GM12891 (cell line): ENCODE measurements at regions not wholly inside any gene's neighbourhood (a gene's known extent, or its start where the extent isn't known, plus 50 kb on each side); places are given as distances from the start of the nearest gene placed in this dataset.
A peak's percentile ranks its signal among the peaks of the same experiment; 100 is the strongest.
"Not testable (repeated sequence)": the region's sequence is repeated elsewhere in the genome, so short reads cannot be mapped to it uniquely, and the experiment has no call there.

ENCODE experiments used
- DNase-seq: peaks from one replicate; pipeline ENCODE4 v3.0.0; 2011; ENCODE audit warnings: low spot score; ENCODE audit not compliant: insufficient read length
- FAIRE-seq: peaks from 2 replicates; lab custom pipeline; 2011; peaks lifted over from hg19 to GRCh38; lab: Jason Lieb, UNC
- PAX5 ChIP-seq: IDR thresholded peaks from 2 replicates; pipeline ENCODE4 v1.6.1; 2011; ENCODE audit warnings: low read length, moderate library complexity, mild to moderate bottlenecking; ENCODE audit not compliant: insufficient read depth, severe bottlenecking
- POLR2A ChIP-seq: IDR thresholded peaks from 2 replicates; pipeline ENCODE4 v1.6.1; 2011; ENCODE audit warnings: low read depth, low read length, control low read depth
- POLR2AphosphoS5 ChIP-seq: IDR thresholded peaks from 2 replicates; pipeline ENCODE4 v1.6.1; 2011; ENCODE audit warnings: low read depth, low read length, control low read depth
- POU2F2 ChIP-seq: IDR thresholded peaks from 2 replicates; pipeline ENCODE4 v1.6.1; 2011; ENCODE audit warnings: low read depth, mild to moderate bottlenecking, control low read depth, low read length, moderate library complexity
- SPI1 ChIP-seq: IDR thresholded peaks from 2 replicates; pipeline ENCODE4 v1.6.1; 2011; ENCODE audit warnings: low read depth, low read length, control low read depth
- TAF1 ChIP-seq: IDR thresholded peaks from 2 replicates; pipeline ENCODE4 v1.6.1; 2011; ENCODE audit warnings: low read depth, low read length, control low read depth

DNA sequence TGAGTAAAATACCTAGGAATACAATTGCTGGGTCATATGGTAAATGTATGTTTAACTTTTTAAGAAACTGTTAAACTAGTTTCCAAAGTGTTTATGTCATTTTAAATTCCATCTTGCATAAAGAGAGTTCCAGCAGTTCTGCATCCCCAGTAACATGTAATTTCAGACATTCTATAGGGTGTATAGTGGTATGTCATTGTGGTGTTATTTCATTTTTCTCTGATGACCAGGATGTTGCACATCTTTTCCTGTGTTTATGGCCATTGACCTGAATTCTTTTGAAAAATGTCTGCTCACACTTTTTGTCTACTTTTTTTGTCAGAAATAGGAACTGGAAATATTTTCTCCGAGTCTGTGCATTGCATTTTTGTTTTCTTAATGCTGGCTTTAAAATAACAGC lies 128.9 kb downstream of the TMEM200A start:
- FAIRE-seq (no peak), DNase-seq (no peak)
- TF ChIP-seq POU2F2 (no peak), POLR2AphosphoS5 (no peak), PAX5 (no peak), POLR2A (no peak), TAF1 (no peak), SPI1 (no peak)

DNA sequence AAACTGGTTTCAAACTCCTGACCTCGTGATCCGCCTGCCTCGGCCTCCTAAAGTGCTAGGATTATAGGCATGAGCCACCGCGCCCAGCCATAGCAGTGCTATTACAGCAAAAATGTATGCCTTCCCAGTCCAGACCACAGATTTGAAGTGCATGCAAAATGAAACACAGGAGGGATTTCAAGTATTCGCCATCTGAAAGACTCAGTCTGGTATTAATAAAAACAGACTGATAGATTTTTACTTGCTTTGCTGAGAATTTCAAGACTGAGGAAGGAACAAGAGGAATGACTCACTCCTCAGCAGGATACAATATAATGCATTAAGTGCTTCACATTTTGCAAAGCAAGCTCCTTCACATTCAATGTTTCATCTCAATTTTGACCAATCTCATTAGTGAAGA lies 134.9 kb downstream of the TMEM200A start:
- DNase-seq (no peak), FAIRE-seq (no peak)
- TF ChIP-seq POLR2A (no peak), SPI1 (no peak), PAX5 (no peak), POLR2AphosphoS5 (no peak), POU2F2 (no peak), TAF1 (no peak)

DNA sequence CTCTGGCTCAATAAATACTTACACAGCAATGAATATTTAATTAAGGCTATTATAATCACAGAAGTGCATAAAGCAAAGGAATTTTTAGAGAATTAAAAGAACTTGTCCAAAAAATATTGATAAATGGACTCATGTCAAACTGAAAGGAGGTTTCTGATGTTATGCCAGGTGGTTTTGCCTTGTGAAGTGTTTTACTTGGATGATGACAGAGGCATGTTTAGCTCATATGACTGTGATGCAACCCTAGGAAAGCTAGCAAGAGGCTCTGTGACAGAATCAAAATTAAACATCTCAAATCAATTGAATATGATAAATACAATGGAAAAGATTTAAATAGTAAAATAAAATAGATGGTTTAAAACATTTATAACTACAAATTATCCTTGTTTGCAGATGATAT lies 137.3 kb downstream of the TMEM200A start:
- FAIRE-seq (no peak), DNase-seq (no peak)

DNA sequence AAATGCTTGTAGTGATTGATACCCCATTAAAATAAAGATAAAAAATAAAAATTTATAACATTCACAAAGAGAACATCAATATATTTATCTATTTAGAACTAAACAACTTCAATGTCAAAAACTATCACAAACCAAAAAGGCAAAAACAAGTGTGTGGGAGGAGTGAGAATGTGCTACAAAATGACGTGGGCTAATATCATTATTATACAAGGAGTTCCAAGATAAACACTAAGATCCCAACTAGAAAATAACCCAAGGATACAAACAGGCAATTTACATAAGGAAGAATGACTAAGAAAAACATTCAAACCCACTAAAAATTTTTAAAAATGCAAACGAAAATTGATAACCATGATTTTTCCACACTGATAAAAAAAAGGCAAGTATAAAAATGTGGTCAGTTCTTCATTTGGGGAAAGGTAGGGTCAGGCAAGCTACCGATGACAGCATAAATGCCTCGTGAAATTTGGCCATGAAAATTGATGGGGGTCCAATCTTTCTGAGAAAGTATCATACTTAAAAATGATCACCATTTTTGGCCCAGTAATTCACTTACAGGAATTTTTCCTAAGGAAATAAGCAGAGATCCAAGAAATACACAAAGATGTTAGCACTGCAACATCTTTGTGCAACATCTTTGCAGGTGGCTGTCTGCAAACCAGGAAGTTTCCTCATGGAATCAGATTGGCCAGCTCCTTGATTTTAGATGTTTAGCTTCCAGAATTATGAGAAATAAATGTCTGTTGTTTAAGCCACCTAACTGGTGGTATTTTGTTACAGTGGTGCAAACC lies 140.2 kb downstream of the TMEM200A start:
- no peak for TF ChIP-seq POLR2AphosphoS5
- no peak for TF ChIP-seq PAX5
- TF ChIP-seq TAF1: no peak
- TF ChIP-seq SPI1: no peak
- no peak for TF ChIP-seq POLR2A
- no peak for FAIRE-seq
- DNase-seq: no peak

More for the DNA sequence above, 137.3 kb downstream of the TMEM200A start:
- TF ChIP-seq POLR2AphosphoS5 (no peak), POU2F2 (no peak), SPI1 (no peak)

DNA sequence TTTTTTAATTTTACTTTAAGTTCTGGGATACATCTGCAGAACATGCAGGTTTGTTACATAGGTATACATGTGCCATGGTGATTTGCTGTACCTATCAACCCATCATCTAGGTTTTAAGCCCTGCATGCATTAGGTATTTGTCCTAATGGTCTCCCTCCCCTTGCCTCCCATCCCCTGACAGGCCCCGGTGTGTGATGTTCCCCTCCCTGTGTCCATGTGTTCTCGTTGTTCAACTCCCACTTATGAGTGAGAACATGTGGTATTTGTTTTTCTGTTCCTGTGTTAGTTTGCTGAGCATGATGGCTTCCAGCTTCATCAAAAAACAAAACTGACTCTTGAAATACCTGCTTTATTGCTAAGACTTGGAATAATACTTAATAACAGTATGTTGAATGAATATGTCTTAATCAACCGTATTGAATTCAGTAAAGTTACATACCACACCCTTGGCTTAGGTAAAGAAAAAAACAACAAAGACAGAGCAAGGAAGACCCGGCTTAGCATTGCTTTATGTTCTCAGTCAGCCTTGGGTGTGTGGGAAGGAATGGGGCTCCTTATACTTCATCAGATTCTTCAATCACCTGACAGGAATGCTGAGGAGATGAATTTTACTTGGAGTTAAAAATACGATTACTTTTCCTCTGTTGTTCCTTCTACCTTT lies 141.3 kb downstream of the TMEM200A start:
- not testable (repeated sequence) for FAIRE-seq, DNase-seq

DNA sequence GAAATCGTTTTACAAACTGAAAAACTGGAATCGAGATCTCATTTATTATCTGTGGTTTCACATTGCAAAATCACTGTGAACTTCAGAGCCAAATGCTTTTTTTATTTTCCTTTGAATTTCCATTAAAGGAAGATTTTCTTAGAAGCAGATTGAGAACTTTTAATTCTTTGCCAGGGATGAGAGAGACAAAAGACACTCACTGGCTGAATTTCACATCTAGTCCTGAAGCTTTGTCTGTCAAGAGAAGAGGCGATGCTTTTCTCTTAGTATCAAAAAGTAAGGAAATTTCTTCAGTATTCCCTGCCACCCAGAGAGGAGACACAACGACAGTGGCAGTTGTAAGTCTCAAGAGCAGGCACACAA lies 141.8 kb downstream of the TMEM200A start:
- FAIRE-seq (no peak), DNase-seq (no peak)
- no peak for TF ChIP-seq POLR2A
- TF ChIP-seq TAF1: no peak
- no peak for TF ChIP-seq SPI1
- TF ChIP-seq PAX5: no peak
- TF ChIP-seq POLR2AphosphoS5: no peak
- TF ChIP-seq POU2F2: no peak

DNA sequence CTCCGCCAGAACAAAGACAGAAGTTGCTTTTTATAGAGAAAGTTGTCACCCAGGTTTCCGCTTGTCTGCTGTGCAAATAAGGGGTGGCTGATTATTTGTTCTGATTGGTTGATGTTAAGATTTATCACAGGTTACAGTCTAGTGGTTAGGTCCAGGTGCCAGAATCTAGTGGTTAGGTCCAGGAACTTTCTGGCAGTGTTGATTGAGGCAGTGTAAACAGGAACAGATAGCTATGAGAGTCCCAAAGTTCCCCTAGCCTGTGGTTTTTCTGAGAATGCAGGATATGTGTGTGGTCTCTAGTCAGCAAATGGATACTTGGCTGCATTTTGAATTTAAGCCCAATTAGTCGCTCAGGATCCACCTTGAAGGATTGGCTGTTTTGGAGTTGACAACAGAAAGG lies 148.0 kb downstream of the TMEM200A start:
- TF ChIP-seq SPI1 (no peak), PAX5 (no peak)
- no peak for DNase-seq
- no peak for FAIRE-seq

DNA sequence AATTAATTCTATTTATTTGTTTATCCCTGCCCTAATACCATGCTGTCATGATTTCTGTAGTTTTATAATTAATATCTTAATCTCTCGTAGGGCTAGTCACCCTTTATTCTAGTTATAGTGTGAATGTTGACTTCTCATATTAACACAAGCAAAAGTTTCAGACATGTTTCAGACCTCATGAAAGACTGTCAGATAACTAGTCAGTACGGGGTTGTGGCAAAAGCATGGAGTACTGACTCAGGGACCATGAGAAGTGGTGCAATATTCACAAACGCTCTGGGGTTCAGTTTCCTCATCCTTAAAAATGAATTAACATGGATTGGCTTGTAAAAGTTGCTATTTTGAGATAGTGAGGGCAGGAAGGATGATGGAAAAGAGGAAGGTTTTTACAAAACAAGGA lies 148.9 kb downstream of the TMEM200A start:
- FAIRE-seq (no peak), DNase-seq (no peak)
- TF ChIP-seq POLR2A (no peak), SPI1 (no peak), POLR2AphosphoS5 (no peak), POU2F2 (no peak), PAX5 (no peak), TAF1 (no peak)

DNA sequence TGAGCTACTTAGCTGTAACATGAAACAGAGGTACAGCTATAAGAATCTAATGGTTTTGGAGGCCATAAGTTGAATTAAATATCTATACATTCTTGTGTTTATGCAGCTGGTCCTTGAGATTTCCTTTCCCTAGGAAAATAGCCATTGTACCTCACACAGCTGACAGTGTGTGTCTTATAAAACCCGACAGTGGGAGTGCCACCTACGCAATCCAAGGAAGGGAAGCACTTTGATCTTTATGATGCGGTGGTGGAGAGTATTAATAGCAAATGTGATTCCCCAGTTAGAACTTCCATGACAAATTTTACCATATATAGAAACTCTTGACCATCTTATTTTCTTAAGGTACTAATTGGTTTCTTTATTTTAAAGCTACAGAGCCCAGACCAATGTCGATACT lies 149.5 kb downstream of the TMEM200A start:
- TF ChIP-seq SPI1 (no peak), POLR2AphosphoS5 (no peak), POLR2A (no peak), POU2F2 (no peak), PAX5 (no peak)
- no peak for FAIRE-seq
- no peak for DNase-seq

DNA sequence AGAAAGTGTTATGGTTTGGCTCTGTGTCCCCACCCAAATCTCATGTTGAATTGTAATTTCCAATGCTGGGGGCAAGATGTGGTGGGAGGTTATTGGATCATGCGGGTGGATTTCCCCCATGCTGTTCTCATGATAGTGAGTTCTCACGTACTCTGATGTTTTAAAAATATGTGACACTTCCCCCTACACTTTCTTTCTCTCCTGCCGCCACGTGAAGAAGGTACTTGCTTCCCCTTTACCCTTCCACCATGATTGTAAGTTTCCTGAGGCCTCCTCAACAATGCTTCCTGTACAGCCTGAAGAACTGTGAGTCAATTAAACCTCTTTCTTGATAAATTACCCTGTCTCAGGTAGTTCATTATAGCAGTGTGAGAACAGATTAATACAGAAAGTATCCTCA lies 150.8 kb downstream of the TMEM200A start:
- TF ChIP-seq POLR2AphosphoS5 (no peak), TAF1 (no peak), SPI1 (0 out of 2 replicates have a peak, but pooled peaks have one; percentile 9), PAX5 (no peak), POU2F2 (no peak), POLR2A (no peak)
- DNase-seq (no peak), FAIRE-seq (no peak)

DNA sequence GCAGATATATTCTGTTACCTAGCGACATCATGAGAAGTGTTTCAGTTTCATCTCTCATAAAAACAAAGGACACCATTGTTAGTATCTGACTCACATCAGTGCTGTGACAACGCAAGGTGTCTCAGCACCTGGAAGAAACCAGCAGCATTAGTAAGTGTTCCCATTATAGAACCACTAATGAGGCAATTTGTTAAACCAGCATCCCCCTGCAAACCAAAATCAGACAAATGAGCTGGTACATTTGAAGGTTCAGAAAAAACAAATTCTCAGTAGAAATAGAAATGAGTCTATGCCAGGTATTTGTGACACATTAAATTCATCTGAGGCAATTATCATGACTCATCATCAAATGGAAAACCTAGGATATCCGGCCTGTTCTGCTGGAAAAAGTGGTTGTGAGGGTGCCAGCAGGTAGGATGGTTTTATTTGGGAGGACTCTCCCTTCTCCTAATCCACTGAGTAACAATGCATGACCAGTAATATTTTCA lies 151.7 kb downstream of the TMEM200A start:
- DNase-seq (peak; percentile 6), FAIRE-seq (peak; percentile 73)
- TF ChIP-seq POLR2A (no peak), POLR2AphosphoS5 (no peak; the same call in 1 of the 2 replicates), SPI1 (no peak), PAX5 (no peak), TAF1 (no peak), POU2F2 (no peak)
